ENCODE measurements at regions not wholly inside any gene's neighbourhood (a gene's known extent, or its start where the extent isn't known, plus 50 kb on each side); places are given as distances from the start of the nearest gene placed in this dataset.

- no peak for DNase-seq
Measured at GRCh38 chr15:61621865-61622264, 392.8 kb upstream of the RORA start.

- no peak for DNase-seq
Measured at GRCh38 chr15:61621146-61621545, 392.0 kb upstream of the RORA start.

GRCh38 chr15:61620151-61620550 is 391.0 kb upstream of the RORA start:
- no peak for DNase-seq

GRCh38 chr15:61613729-61614128 is 384.6 kb upstream of the RORA start:
- no peak for DNase-seq

- no peak for DNase-seq
Measured at GRCh38 chr15:61613138-61613537, 384.0 kb upstream of the RORA start.

- DNase-seq: no peak
Measured at GRCh38 chr15:61612111-61612510, 383.0 kb upstream of the RORA start.

GRCh38 chr15:61605343-61605742 is 376.2 kb upstream of the RORA start:
- DNase-seq: no peak

GRCh38 chr15:61598655-61599054 is 369.6 kb upstream of the RORA start:
- DNase-seq: peak in 1 of 14 donors; percentile 0

GRCh38 chr15:61584410-61584809 is 355.3 kb upstream of the RORA start:
- DNase-seq: no peak

GRCh38 chr15:61582092-61582491 is 353.0 kb upstream of the RORA start:
- DNase-seq: no peak

GRCh38 chr15:61575597-61575996 is 346.5 kb upstream of the RORA start:
- DNase-seq: no peak

- DNase-seq: no peak
Measured at GRCh38 chr15:61571026-61571425, 341.9 kb upstream of the RORA start.

- DNase-seq: no peak
Measured at GRCh38 chr15:61564785-61565184, 335.7 kb upstream of the RORA start.

GRCh38 chr15:61558172-61559136 is 329.4 kb upstream of the RORA start:
- DNase-seq: no peak

- DNase-seq: no peak
Measured at GRCh38 chr15:61556037-61556648, 327.0 kb upstream of the RORA start.

- DNase-seq: no peak
Measured at GRCh38 chr15:61549727-61550126, 320.6 kb upstream of the RORA start.

GRCh38 chr15:61545763-61546162 is 316.7 kb upstream of the RORA start:
- DNase-seq: no peak

GRCh38 chr15:61541516-61541915 is 312.4 kb upstream of the RORA start:
- DNase-seq: no peak

- no peak for DNase-seq
Measured at GRCh38 chr15:61537337-61537736, 308.2 kb upstream of the RORA start.

GRCh38 chr15:61534986-61535385 is 305.9 kb upstream of the RORA start:
- no peak for DNase-seq

- no peak for DNase-seq
Measured at GRCh38 chr15:61530769-61531168, 301.7 kb upstream of the RORA start.

- DNase-seq: no peak
Measured at GRCh38 chr15:61528581-61528910, 299.4 kb upstream of the RORA start.

- no peak for DNase-seq
Measured at GRCh38 chr15:61527836-61528580, 298.9 kb upstream of the RORA start.

Measured in C1 segment of cervical spinal cord (tissue), 14 donors.